ENCODE measurements at regions not wholly inside any gene's neighbourhood (a gene's known extent, or its start where the extent isn't known, plus 50 kb on each side); places are given as distances from the start of the nearest gene placed in this dataset.

- no peak overlapping the region for H3K4me3 ChIP-seq (ENCODE audit: insufficient read depth, low read depth, low read length)
- H3K27me3 ChIP-seq (ENCODE audit: control insufficient read depth, insufficient read depth, low read length, poor library complexity, severe bottlenecking): no peaks in the 10 kb centered on the region
- no peaks in the 10 kb centered on the region for H3K36me3 ChIP-seq (ENCODE audit: control insufficient read depth, insufficient read depth, low read length)
- 77% methylated on average over 3 of the region's 3 CpGs for WGBS, 2 experiments
- no peaks in the 10 kb centered on the region for H3K9me3 ChIP-seq (ENCODE audit: control insufficient read depth, low read length)
- H3K4me1 ChIP-seq (ENCODE audit: control insufficient read depth, insufficient read depth, low read length): peaks cover 14% of the 10 kb centered on the region
- no peak overlapping the region for H3K27ac ChIP-seq (ENCODE audit: insufficient read depth, low read depth, low read length, poor library complexity, severe bottlenecking)
Observed at GRCh38 chr1:244347942-244348341, 103.8 kb downstream of the ADSS2 start.

DNA sequence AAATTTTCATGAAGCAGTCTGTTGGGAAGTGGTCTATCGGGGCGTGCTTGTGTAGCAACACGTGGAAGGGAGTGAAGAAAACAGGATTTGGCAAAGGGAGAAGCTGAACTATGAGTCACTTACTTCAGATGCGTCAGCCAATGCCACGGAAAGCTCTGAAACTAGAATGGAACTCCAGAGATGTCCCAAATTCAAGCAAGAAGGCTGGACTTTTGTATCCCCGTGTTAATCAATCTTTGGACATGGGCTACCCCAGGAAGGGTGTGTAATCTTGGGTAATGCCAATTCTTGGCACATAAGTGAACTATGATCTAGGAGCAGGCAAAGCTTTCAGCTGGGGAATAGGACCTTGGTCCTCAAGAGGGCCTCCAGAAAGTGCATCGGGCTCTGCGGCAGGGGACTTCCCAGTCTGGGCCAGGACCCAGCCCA, 102.6 kb downstream of the ADSS2 start:
- WGBS, 2 experiments: 96 to 97% methylated on average over 8 of the region's 8 CpGs
- Histone ChIP-seq H3K9me3 (ENCODE audit: control insufficient read depth, low read length) (no peaks in the 10 kb centered on the region), H3K36me3 (ENCODE audit: control insufficient read depth, insufficient read depth, low read length) (no peaks in the 10 kb centered on the region), H3K27ac (ENCODE audit: insufficient read depth, low read depth, low read length, poor library complexity, severe bottlenecking) (no peak overlapping the region), H3K4me3 (ENCODE audit: insufficient read depth, low read depth, low read length) (no peak overlapping the region), H3K27me3 (ENCODE audit: control insufficient read depth, insufficient read depth, low read length, poor library complexity, severe bottlenecking) (no peaks in the 10 kb centered on the region), H3K4me1 (ENCODE audit: control insufficient read depth, insufficient read depth, low read length) (peaks cover 25% of the 10 kb centered on the region)

DNA sequence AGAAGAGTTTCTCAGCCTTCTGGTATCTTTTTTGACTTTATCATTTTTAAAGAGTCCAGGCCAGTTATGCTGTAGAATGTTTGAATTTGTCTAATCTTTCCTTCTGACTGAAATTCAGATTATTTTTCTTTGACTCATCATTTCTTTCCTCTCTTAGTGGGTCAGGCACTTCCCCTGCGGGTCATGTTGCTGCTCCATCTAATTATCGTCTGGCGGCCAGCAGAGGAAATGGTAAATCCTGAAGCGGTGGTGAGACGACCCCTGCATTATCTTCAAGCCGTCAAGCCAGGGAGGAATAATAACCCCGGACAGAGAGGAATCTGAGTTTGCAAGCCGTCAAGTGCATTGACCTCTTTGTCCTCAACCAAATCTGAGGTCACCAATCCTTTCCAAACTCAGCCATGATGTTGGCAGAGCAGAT, 102.1 kb downstream of the ADSS2 start:
- WGBS, 2 experiments: 86 to 87% methylated on average over 8 of the region's 8 CpGs
- H3K9me3 ChIP-seq (ENCODE audit: control insufficient read depth, low read length): no peaks in the 10 kb centered on the region
- no peaks in the 10 kb centered on the region for H3K36me3 ChIP-seq (ENCODE audit: control insufficient read depth, insufficient read depth, low read length)
- no peak overlapping the region for H3K4me3 ChIP-seq (ENCODE audit: insufficient read depth, low read depth, low read length)
- no peaks in the 10 kb centered on the region for H3K27me3 ChIP-seq (ENCODE audit: control insufficient read depth, insufficient read depth, low read length, poor library complexity, severe bottlenecking)
- peaks cover 28% of the 10 kb centered on the region for H3K4me1 ChIP-seq (ENCODE audit: control insufficient read depth, insufficient read depth, low read length)
- H3K27ac ChIP-seq (ENCODE audit: insufficient read depth, low read depth, low read length, poor library complexity, severe bottlenecking): no peak overlapping the region

GRCh38 chr1:244350027-244350426, 101.7 kb downstream of the ADSS2 start:
- Histone ChIP-seq H3K4me3 (ENCODE audit: insufficient read depth, low read depth, low read length) (no peak overlapping the region), H3K4me1 (ENCODE audit: control insufficient read depth, insufficient read depth, low read length) (peaks cover 28% of the 10 kb centered on the region), H3K27ac (ENCODE audit: insufficient read depth, low read depth, low read length, poor library complexity, severe bottlenecking) (no peak overlapping the region), H3K27me3 (ENCODE audit: control insufficient read depth, insufficient read depth, low read length, poor library complexity, severe bottlenecking) (no peaks in the 10 kb centered on the region), H3K9me3 (ENCODE audit: control insufficient read depth, low read length) (no peaks in the 10 kb centered on the region), H3K36me3 (ENCODE audit: control insufficient read depth, insufficient read depth, low read length) (no peaks in the 10 kb centered on the region)
- 86 to 89% methylated on average over 6 of the region's 6 CpGs for WGBS, 2 experiments

GRCh38 chr1:244352156-244352830, 99.4 kb downstream of the ADSS2 start:
- Histone ChIP-seq H3K9me3 (ENCODE audit: control insufficient read depth, low read length) (no peaks in the 10 kb centered on the region), H3K36me3 (ENCODE audit: control insufficient read depth, insufficient read depth, low read length) (no peaks in the 10 kb centered on the region), H3K27ac (ENCODE audit: insufficient read depth, low read depth, low read length, poor library complexity, severe bottlenecking) (peak overlapping the region; percentile 91), H3K4me3 (ENCODE audit: insufficient read depth, low read depth, low read length) (no peak overlapping the region), H3K4me1 (ENCODE audit: control insufficient read depth, insufficient read depth, low read length) (peaks cover 28% of the 10 kb centered on the region), H3K27me3 (ENCODE audit: control insufficient read depth, insufficient read depth, low read length, poor library complexity, severe bottlenecking) (no peaks in the 10 kb centered on the region)
- WGBS, 2 experiments: 66 to 71% methylated on average over 7 of the region's 7 CpGs

DNA sequence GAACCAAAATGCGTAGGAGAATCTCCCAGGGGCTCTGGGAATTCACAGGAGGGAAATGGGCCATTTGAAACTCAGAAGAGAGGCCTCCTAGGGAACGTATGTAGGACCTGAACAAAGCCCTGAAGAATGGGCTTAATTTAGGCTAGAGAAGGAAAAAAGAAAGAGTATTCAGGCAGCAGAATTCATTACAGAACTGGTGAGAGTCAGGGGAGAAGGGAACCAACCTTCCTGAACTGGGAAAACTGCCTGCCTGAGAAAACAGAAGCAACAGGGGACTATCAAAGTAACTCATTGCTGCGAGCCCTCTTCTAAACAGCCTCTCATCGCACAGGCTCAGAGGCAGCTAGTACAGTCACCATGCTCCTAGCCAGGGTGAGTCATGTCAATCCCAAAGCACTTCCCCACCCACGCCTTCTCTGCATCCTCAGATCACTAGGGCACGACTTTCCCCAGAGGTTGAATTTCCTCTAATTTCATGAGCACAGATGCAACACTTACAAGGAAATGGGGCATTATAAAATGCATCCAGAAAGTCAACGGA, 98.1 kb downstream of the ADSS2 start:
- H3K27me3 ChIP-seq (ENCODE audit: control insufficient read depth, insufficient read depth, low read length, poor library complexity, severe bottlenecking): no peaks in the 10 kb centered on the region
- no peaks in the 10 kb centered on the region for H3K36me3 ChIP-seq (ENCODE audit: control insufficient read depth, insufficient read depth, low read length)
- no peaks in the 10 kb centered on the region for H3K9me3 ChIP-seq (ENCODE audit: control insufficient read depth, low read length)
- 10 to 11% methylated on average over 7 of the region's 7 CpGs for WGBS, 2 experiments
- no peak overlapping the region for H3K4me3 ChIP-seq (ENCODE audit: insufficient read depth, low read depth, low read length)
- peaks cover 28% of the 10 kb centered on the region for H3K4me1 ChIP-seq (ENCODE audit: control insufficient read depth, insufficient read depth, low read length)
- peak overlapping the region; percentile 91 for H3K27ac ChIP-seq (ENCODE audit: insufficient read depth, low read depth, low read length, poor library complexity, severe bottlenecking)

DNA sequence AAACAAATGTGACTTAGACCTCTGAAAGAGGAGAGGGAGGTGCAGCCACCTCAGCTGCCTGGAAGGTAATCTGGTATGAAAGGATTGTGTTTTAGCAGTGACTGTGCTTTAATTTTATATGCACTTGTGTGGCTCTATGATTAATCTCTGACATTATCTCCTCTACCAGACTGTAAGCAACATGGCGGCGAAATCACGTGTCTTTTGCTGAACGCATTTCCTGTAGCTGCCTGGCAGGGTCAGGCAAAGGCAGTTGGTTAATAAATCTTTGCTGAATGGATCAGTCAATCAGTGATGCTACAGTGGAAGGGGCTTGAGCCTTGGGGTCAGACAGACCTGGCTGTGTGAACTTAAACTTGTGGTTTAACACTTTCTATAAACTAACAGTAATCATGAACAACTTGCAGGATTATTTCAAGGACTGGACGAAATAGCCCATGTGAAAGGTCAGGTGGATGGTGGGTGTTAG, 96.9 kb downstream of the ADSS2 start:
- WGBS, 2 experiments: 82 to 87% methylated on average over 4 to 5 of the region's 5 CpGs
- H3K36me3 ChIP-seq (ENCODE audit: control insufficient read depth, insufficient read depth, low read length): no peaks in the 10 kb centered on the region
- H3K27me3 ChIP-seq (ENCODE audit: control insufficient read depth, insufficient read depth, low read length, poor library complexity, severe bottlenecking): no peaks in the 10 kb centered on the region
- H3K9me3 ChIP-seq (ENCODE audit: control insufficient read depth, low read length): no peaks in the 10 kb centered on the region
- no peak overlapping the region for H3K4me3 ChIP-seq (ENCODE audit: insufficient read depth, low read depth, low read length)
- peaks cover 25% of the 10 kb centered on the region for H3K4me1 ChIP-seq (ENCODE audit: control insufficient read depth, insufficient read depth, low read length)
- H3K27ac ChIP-seq (ENCODE audit: insufficient read depth, low read depth, low read length, poor library complexity, severe bottlenecking): peak overlapping the region; percentile 52

GRCh38 chr1:244356376-244356775, 95.3 kb downstream of the ADSS2 start:
- no peaks in the 10 kb centered on the region for H3K9me3 ChIP-seq (ENCODE audit: control insufficient read depth, low read length)
- no peaks in the 10 kb centered on the region for H3K36me3 ChIP-seq (ENCODE audit: control insufficient read depth, insufficient read depth, low read length)
- peaks cover 23% of the 10 kb centered on the region for H3K4me1 ChIP-seq (ENCODE audit: control insufficient read depth, insufficient read depth, low read length)
- WGBS, 2 experiments: no CpG with 5 or more reads among the region's 1 CpG
- H3K27ac ChIP-seq (ENCODE audit: insufficient read depth, low read depth, low read length, poor library complexity, severe bottlenecking): no peak overlapping the region
- H3K27me3 ChIP-seq (ENCODE audit: control insufficient read depth, insufficient read depth, low read length, poor library complexity, severe bottlenecking): no peaks in the 10 kb centered on the region
- H3K4me3 ChIP-seq (ENCODE audit: insufficient read depth, low read depth, low read length): no peak overlapping the region
